ENCODE measurements at regions not wholly inside any gene's neighbourhood (a gene's known extent, or its start where the extent isn't known, plus 50 kb on each side); places are given as distances from the start of the nearest gene placed in this dataset.

- Histone ChIP-seq H3K27ac (ENCODE audit: low read depth, low read length, severe bottlenecking) (no peak overlapping the region), H3K4me3 (ENCODE audit: extremely low read depth, insufficient read depth, low read length, poor library complexity, severe bottlenecking) (no peak overlapping the region), H3K36me3 (ENCODE audit: control insufficient read depth, insufficient read depth, low read length) (no peaks in the 10 kb centered on the region), H3K4me1 (ENCODE audit: control insufficient read depth, insufficient read depth, low read length, poor library complexity, severe bottlenecking) (peaks cover 6% of the 10 kb centered on the region), H3K9me3 (ENCODE audit: control insufficient read depth, low read length) (no peaks in the 10 kb centered on the region)
- WGBS, 2 experiments (ENCODE audit: insufficient coverage in 2 of 2) = 89 to 92% methylated on average over 5 of the region's 5 CpGs
These were observed 133.8 kb downstream of the SMIM20 start for GRCh38 chr4:26047795-26048194.

GRCh38 chr4:26048378-26048882 is 134.4 kb downstream of the SMIM20 start:
- WGBS, 2 experiments (ENCODE audit: insufficient coverage in 2 of 2) = 71 to 79% methylated on average over 8 to 12 of the region's 12 CpGs
- Histone ChIP-seq H3K9me3 (ENCODE audit: control insufficient read depth, low read length) (no peaks in the 10 kb centered on the region), H3K4me3 (ENCODE audit: extremely low read depth, insufficient read depth, low read length, poor library complexity, severe bottlenecking) (no peak overlapping the region), H3K36me3 (ENCODE audit: control insufficient read depth, insufficient read depth, low read length) (no peaks in the 10 kb centered on the region), H3K4me1 (ENCODE audit: control insufficient read depth, insufficient read depth, low read length, poor library complexity, severe bottlenecking) (peaks cover 6% of the 10 kb centered on the region), H3K27ac (ENCODE audit: low read depth, low read length, severe bottlenecking) (no peak overlapping the region)

- Histone ChIP-seq H3K36me3 (ENCODE audit: control insufficient read depth, insufficient read depth, low read length) (no peaks in the 10 kb centered on the region), H3K4me1 (ENCODE audit: control insufficient read depth, insufficient read depth, low read length, poor library complexity, severe bottlenecking) (peaks cover 6% of the 10 kb centered on the region), H3K9me3 (ENCODE audit: control insufficient read depth, low read length) (no peaks in the 10 kb centered on the region), H3K4me3 (ENCODE audit: extremely low read depth, insufficient read depth, low read length, poor library complexity, severe bottlenecking) (no peak overlapping the region), H3K27ac (ENCODE audit: low read depth, low read length, severe bottlenecking) (no peak overlapping the region)
- 88 to 94% methylated on average over 7 to 8 of the region's 9 CpGs for WGBS, 2 experiments (ENCODE audit: insufficient coverage in 2 of 2)
These were observed 134.9 kb downstream of the SMIM20 start for GRCh38 chr4:26048950-26049349.

GRCh38 chr4:26049447-26049846 is 135.4 kb downstream of the SMIM20 start:
- Histone ChIP-seq H3K4me1 (ENCODE audit: control insufficient read depth, insufficient read depth, low read length, poor library complexity, severe bottlenecking) (peaks cover 6% of the 10 kb centered on the region), H3K9me3 (ENCODE audit: control insufficient read depth, low read length) (no peaks in the 10 kb centered on the region), H3K27ac (ENCODE audit: low read depth, low read length, severe bottlenecking) (no peak overlapping the region), H3K4me3 (ENCODE audit: extremely low read depth, insufficient read depth, low read length, poor library complexity, severe bottlenecking) (no peak overlapping the region), H3K36me3 (ENCODE audit: control insufficient read depth, insufficient read depth, low read length) (no peaks in the 10 kb centered on the region)
- WGBS, 2 experiments (ENCODE audit: insufficient coverage in 2 of 2) = 84 to 93% methylated on average over 3 of the region's 4 CpGs

GRCh38 chr4:26050212-26050643 is 136.2 kb downstream of the SMIM20 start:
- 85 to 90% methylated on average over 5 to 8 of the region's 8 CpGs for WGBS, 2 experiments (ENCODE audit: insufficient coverage in 2 of 2)
- Histone ChIP-seq H3K4me3 (ENCODE audit: extremely low read depth, insufficient read depth, low read length, poor library complexity, severe bottlenecking) (no peak overlapping the region), H3K4me1 (ENCODE audit: control insufficient read depth, insufficient read depth, low read length, poor library complexity, severe bottlenecking) (peaks cover 6% of the 10 kb centered on the region), H3K27ac (ENCODE audit: low read depth, low read length, severe bottlenecking) (no peak overlapping the region), H3K36me3 (ENCODE audit: control insufficient read depth, insufficient read depth, low read length) (no peaks in the 10 kb centered on the region), H3K9me3 (ENCODE audit: control insufficient read depth, low read length) (no peaks in the 10 kb centered on the region)

GRCh38 chr4:26050671-26051070 is 136.7 kb downstream of the SMIM20 start:
- Histone ChIP-seq H3K27ac (ENCODE audit: low read depth, low read length, severe bottlenecking) (no peak overlapping the region), H3K4me3 (ENCODE audit: extremely low read depth, insufficient read depth, low read length, poor library complexity, severe bottlenecking) (no peak overlapping the region), H3K36me3 (ENCODE audit: control insufficient read depth, insufficient read depth, low read length) (no peaks in the 10 kb centered on the region), H3K9me3 (ENCODE audit: control insufficient read depth, low read length) (no peaks in the 10 kb centered on the region), H3K4me1 (ENCODE audit: control insufficient read depth, insufficient read depth, low read length, poor library complexity, severe bottlenecking) (peaks cover 6% of the 10 kb centered on the region)
- WGBS, 2 experiments (ENCODE audit: insufficient coverage in 2 of 2) = 91 to 98% methylated on average over 5 of the region's 5 CpGs

- H3K27ac ChIP-seq (ENCODE audit: low read depth, low read length, severe bottlenecking) = no peak overlapping the region
- 91 to 92% methylated on average over 5 to 6 of the region's 7 CpGs for WGBS, 2 experiments (ENCODE audit: insufficient coverage in 2 of 2)
These were observed 137.2 kb downstream of the SMIM20 start for GRCh38 chr4:26051240-26051639.

GRCh38 chr4:26052663-26053541 is 138.9 kb downstream of the SMIM20 start:
- peaks cover 6% of the 10 kb centered on the region for H3K4me1 ChIP-seq (ENCODE audit: control insufficient read depth, insufficient read depth, low read length, poor library complexity, severe bottlenecking)
- no peaks in the 10 kb centered on the region for H3K9me3 ChIP-seq (ENCODE audit: control insufficient read depth, low read length)
- WGBS, 2 experiments (ENCODE audit: insufficient coverage in 2 of 2) = 78 to 90% methylated on average over 2 to 5 of the region's 9 CpGs
- no peak overlapping the region for H3K4me3 ChIP-seq (ENCODE audit: extremely low read depth, insufficient read depth, low read length, poor library complexity, severe bottlenecking)
- H3K36me3 ChIP-seq (ENCODE audit: control insufficient read depth, insufficient read depth, low read length) = no peaks in the 10 kb centered on the region
- H3K27ac ChIP-seq (ENCODE audit: low read depth, low read length, severe bottlenecking) = no peak overlapping the region

More at GRCh38 chr4:26051240-26051639, 137.2 kb downstream of the SMIM20 start:
- H3K4me1 ChIP-seq (ENCODE audit: control insufficient read depth, insufficient read depth, low read length, poor library complexity, severe bottlenecking) = peaks cover 6% of the 10 kb centered on the region
- H3K4me3 ChIP-seq (ENCODE audit: extremely low read depth, insufficient read depth, low read length, poor library complexity, severe bottlenecking) = no peak overlapping the region
- no peaks in the 10 kb centered on the region for H3K36me3 ChIP-seq (ENCODE audit: control insufficient read depth, insufficient read depth, low read length)
- no peaks in the 10 kb centered on the region for H3K9me3 ChIP-seq (ENCODE audit: control insufficient read depth, low read length)

GRCh38 chr4:26053761-26054160 is 139.7 kb downstream of the SMIM20 start:
- H3K9me3 ChIP-seq (ENCODE audit: control insufficient read depth, low read length) = no peaks in the 10 kb centered on the region
- no peak overlapping the region for H3K4me3 ChIP-seq (ENCODE audit: extremely low read depth, insufficient read depth, low read length, poor library complexity, severe bottlenecking)
- 83 to 100% methylated on average over 3 of the region's 4 CpGs for WGBS, 2 experiments (ENCODE audit: insufficient coverage in 2 of 2)
- H3K36me3 ChIP-seq (ENCODE audit: control insufficient read depth, insufficient read depth, low read length) = no peaks in the 10 kb centered on the region
- no peaks in the 10 kb centered on the region for H3K4me1 ChIP-seq (ENCODE audit: control insufficient read depth, insufficient read depth, low read length, poor library complexity, severe bottlenecking)
- no peak overlapping the region for H3K27ac ChIP-seq (ENCODE audit: low read depth, low read length, severe bottlenecking)

GRCh38 chr4:26055855-26056254 is 141.8 kb downstream of the SMIM20 start:
- no peak overlapping the region for H3K4me3 ChIP-seq (ENCODE audit: extremely low read depth, insufficient read depth, low read length, poor library complexity, severe bottlenecking)
- WGBS, 2 experiments (ENCODE audit: insufficient coverage in 2 of 2) = 93 to 94% methylated on average over 3 to 5 of the region's 5 CpGs
- no peaks in the 10 kb centered on the region for H3K9me3 ChIP-seq (ENCODE audit: control insufficient read depth, low read length)
- no peak overlapping the region for H3K27ac ChIP-seq (ENCODE audit: low read depth, low read length, severe bottlenecking)
- H3K4me1 ChIP-seq (ENCODE audit: control insufficient read depth, insufficient read depth, low read length, poor library complexity, severe bottlenecking) = no peaks in the 10 kb centered on the region
- H3K36me3 ChIP-seq (ENCODE audit: control insufficient read depth, insufficient read depth, low read length) = no peaks in the 10 kb centered on the region

- Histone ChIP-seq H3K4me3 (ENCODE audit: extremely low read depth, insufficient read depth, low read length, poor library complexity, severe bottlenecking) (no peak overlapping the region), H3K36me3 (ENCODE audit: control insufficient read depth, insufficient read depth, low read length) (no peaks in the 10 kb centered on the region), H3K9me3 (ENCODE audit: control insufficient read depth, low read length) (no peaks in the 10 kb centered on the region), H3K4me1 (ENCODE audit: control insufficient read depth, insufficient read depth, low read length, poor library complexity, severe bottlenecking) (no peaks in the 10 kb centered on the region), H3K27ac (ENCODE audit: low read depth, low read length, severe bottlenecking) (no peak overlapping the region)
- 89 to 100% methylated on average over 4 to 5 of the region's 7 CpGs for WGBS, 2 experiments (ENCODE audit: insufficient coverage in 2 of 2)
These were observed 142.4 kb downstream of the SMIM20 start for GRCh38 chr4:26056406-26056805.
